AG09309 (cell line): ENCODE measurements at regions not wholly inside any gene's neighbourhood (a gene's known extent, or its start where the extent isn't known, plus 50 kb on each side); places are given as distances from the start of the nearest gene placed in this dataset.
"Not testable (repeated sequence)": the region's sequence is repeated elsewhere in the genome, so short reads cannot be mapped to it uniquely, and the experiment has no call there.

Experiments
- DNase-seq: peaks from one replicate; pipeline ENCODE4 v3.0.0-alpha.2; 2010; ENCODE audit warnings: low read depth
- H3K4me3 ChIP-seq: 2 replicates; pipeline ENCODE4 v1.5.1; 2011; ENCODE audit warnings: mild to moderate bottlenecking, low read depth, low read length, moderate library complexity; ENCODE audit not compliant: control insufficient read depth
- TF ChIP-seq, protein P1 (sequence below): IDR thresholded peaks from 2 replicates; pipeline ENCODE4 v1.5.1; 2011; ENCODE audit warnings: mild to moderate bottlenecking, low read depth, low read length, inconsistent platforms; ENCODE audit not compliant: insufficient read depth, control insufficient read depth; ENCODE audit errors: missing control alignments

DNA sequence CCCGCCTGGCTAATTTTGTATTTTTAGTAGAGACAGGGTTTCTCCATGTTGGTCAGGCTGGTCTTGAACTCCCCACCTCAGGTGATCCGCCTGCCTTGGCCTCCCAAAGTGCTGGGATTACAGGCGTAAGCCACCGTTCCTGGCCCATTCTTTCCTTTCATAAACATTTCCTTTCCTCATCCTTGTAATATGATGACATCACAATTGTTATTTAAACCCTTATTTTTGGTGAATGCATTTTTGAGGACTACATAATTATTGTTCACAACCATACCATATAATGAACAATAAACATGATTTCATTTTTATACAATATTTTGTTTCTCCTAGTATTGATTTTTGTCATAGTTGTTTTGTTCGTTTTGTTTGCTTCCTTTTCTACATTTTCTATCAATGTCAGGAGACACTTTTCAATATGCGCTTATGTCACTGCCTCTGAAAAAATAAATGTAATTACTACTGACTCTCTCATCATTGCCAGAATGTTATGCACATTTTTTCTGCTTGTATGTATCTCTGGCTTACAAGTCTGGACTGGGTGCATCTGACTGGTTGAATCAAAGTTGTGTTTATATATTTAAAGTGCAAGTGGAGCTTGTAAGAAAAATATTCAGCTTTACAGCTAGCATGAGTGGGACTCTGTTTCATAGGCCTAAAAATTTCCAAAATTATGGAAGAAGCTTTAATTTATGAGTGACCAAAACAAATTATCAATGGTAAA, 2286.3 kb upstream of the RAG2 start:
- DNase-seq: no peak
- no peak overlapping the region for H3K4me3 ChIP-seq
- TF ChIP-seq, protein P1, sequence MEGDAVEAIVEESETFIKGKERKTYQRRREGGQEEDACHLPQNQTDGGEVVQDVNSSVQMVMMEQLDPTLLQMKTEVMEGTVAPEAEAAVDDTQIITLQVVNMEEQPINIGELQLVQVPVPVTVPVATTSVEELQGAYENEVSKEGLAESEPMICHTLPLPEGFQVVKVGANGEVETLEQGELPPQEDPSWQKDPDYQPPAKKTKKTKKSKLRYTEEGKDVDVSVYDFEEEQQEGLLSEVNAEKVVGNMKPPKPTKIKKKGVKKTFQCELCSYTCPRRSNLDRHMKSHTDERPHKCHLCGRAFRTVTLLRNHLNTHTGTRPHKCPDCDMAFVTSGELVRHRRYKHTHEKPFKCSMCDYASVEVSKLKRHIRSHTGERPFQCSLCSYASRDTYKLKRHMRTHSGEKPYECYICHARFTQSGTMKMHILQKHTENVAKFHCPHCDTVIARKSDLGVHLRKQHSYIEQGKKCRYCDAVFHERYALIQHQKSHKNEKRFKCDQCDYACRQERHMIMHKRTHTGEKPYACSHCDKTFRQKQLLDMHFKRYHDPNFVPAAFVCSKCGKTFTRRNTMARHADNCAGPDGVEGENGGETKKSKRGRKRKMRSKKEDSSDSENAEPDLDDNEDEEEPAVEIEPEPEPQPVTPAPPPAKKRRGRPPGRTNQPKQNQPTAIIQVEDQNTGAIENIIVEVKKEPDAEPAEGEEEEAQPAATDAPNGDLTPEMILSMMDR: no peak

DNA sequence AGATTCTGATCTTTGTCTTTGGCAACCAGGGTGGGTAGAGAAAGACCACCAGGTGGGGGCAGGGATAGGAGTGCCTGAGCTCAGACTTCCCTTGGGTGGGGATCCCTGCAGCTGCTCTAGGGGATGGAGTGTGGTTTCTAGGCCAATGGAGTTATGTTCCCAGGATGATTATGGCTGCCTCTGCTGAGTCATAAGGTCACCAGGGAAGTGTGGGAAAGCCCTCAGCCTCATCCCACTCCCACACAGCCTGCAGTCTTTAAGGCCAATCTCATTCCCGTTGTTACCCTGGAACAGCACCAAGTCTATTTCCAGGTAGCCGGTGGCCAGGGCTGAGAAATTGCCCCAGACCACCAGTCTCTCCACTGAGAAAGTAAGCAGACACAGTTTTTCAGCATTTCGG, 2269.3 kb upstream of the RAG2 start:
- no peak for DNase-seq
- TF ChIP-seq, protein P1: no peak
- no peak overlapping the region for H3K4me3 ChIP-seq

DNA sequence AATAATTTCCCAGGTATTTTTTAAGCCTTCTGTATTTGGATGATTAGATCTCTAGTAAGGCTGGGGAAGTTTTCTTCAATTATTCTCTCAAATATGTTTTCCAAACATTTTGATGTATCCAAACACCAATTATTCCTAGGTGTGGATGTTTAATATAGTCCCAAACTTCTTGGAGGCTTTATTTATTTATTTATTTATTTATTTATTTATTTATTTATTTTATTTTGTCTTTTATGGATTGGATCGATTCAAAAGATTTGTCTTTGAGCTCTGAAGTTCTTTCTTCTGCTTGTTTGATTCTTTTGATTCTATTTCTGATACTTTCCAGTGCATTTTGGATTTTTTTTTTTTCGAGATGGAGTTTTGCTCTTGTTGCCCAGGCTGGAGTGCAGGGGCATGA, 2267.9 kb upstream of the RAG2 start:
- H3K4me3 ChIP-seq: no peak overlapping the region
- TF ChIP-seq, protein P1: no peak
- no peak for DNase-seq

DNA sequence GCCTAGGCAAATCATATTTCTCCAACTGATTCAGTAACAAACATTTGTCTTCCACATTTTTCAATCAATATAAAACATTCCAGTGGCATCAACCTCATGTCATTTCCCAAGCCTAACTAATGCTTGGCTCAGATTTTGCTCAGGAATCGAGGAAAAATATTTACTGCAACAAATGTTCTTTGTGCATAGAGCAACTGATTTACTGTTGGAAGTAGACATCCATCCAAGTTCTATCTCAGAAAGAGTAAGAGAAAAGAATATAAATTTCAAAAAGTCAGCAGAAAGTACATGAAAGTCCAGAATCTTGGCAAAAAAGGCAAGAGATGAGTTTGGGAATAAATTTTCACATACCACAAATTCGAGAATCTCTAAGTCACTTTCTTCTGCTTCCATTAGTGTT, 2245.0 kb upstream of the RAG2 start:
- no peak overlapping the region for H3K4me3 ChIP-seq
- TF ChIP-seq, protein P1: no peak
- DNase-seq: no peak

DNA sequence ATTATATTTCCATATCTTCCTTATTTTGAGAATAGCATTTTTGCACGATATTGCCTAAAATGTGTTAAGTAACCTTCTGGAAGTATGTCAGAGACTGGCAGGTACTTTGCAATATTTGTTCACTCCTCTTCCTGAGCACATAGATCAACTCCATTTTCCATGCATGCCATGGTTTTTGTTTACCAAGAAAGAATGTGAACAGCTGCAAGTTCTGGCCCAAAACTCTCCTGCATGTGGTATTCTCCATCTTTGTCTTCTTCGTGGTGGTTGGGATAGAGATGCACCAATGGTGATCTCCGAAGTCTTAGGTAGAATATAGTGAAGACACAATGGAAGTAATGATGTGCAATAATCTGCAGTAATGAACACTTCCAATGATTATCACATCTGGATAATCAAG, 2241.0 kb upstream of the RAG2 start:
- TF ChIP-seq, protein P1: no peak
- DNase-seq: no peak
- H3K4me3 ChIP-seq: no peak overlapping the region

DNA sequence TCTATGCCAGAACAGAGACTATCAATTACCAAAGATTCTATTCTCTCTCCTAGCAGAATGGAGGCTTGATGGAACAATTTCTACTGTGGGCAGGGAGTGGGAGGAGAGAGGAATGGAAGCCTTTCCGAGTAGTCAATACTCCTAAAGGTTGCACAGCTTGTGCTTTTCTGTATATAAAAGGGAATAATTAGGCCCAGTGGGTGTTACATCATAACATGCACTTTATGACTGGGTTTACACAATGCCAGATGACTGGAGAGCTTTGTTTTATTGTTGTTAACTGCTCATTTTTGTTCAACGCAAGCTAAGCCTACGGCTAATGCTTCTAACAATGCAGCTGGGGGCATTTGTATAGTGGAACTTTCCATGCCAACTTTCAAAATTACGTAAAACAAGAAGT, 2237.9 kb upstream of the RAG2 start:
- TF ChIP-seq, protein P1: no peak
- no peak overlapping the region for H3K4me3 ChIP-seq
- no peak for DNase-seq

DNA sequence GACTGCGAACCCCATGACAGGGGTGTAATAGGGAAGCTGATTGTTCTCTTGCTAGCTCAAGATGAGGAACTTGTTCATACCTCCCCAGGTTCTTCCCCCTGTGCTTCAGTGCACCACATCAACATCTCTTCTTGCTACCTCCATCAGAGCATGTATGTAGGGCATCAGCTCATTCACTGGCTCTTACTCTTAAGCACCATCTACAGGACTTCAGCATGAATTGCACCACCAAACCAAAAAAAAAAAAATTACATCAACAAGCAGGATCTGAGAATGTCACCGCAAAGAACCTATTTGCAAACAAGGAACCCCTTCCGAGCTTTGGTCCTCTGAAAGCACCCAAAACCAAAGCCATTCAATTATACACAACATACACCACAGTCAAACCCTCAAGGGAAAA, 2226.5 kb upstream of the RAG2 start:
- TF ChIP-seq, protein P1: no peak
- no peak overlapping the region for H3K4me3 ChIP-seq
- DNase-seq: no peak

DNA sequence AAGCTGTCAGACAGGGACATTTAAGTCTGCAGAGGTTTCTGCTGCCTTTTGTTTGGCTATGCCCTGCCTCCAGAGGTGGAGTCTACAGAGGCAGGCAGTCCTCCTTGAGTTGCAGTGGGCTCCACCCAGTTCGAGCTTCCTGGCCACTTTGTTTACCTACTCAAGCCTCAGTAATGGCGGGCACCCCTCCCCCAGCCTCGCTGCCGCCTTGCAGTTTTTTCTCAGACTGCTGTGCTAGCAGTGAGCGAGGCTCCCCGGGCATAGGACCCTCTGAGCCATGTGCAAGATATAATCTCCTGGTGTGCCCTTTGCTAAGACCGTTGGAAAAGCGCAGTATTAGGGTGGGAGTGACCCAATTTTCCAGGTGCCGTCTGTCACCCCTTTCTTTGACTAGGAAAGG, 2223.8 kb upstream of the RAG2 start:
- not testable (repeated sequence) for H3K4me3 ChIP-seq

More for the DNA sequence above, 2223.8 kb upstream of the RAG2 start:
- DNase-seq: not testable (repeated sequence)
